OCI-LY3 (cell line): ENCODE measurements at regions not wholly inside any gene's neighbourhood (a gene's known extent, or its start where the extent isn't known, plus 50 kb on each side); places are given as distances from the start of the nearest gene placed in this dataset.

Experiments used
- H2AFZ ChIP-seq: fragments of 200-600, 300-600 bp; shearing (Covaris generic); 2 replicates; pipeline ENCODE4 v1.6.0; 2014; ENCODE audit warnings: antibody characterized with exemption, low read depth, low read length
- H3K27ac ChIP-seq: fragments of 200-600, 300-600 bp; sonication (generic); 2 replicates; pipeline ENCODE4 v1.5.1; 2014; ENCODE audit warnings: mild to moderate bottlenecking, low read length, moderate library complexity, mixed read lengths
- H3K27me3 ChIP-seq: fragments of 200-600, 300-600 bp; sonication (generic); 2 replicates; pipeline ENCODE4 v1.6.1; 2014; ENCODE audit warnings: low read depth, low read length, mixed read lengths
- H3K36me3 ChIP-seq: fragments of 200-600, 300-600 bp; sonication (generic); replicated peaks from 2 replicates; pipeline ENCODE3; 2014; ENCODE audit warnings: low read depth, low read length, mixed read lengths
- H3K4me1 ChIP-seq: fragments of 300-600, 200-600 bp; sonication (generic); 2 replicates; pipeline ENCODE4 v1.6.1; 2014; ENCODE audit warnings: low read length, mixed read lengths
- H3K4me2 ChIP-seq: fragments of 200-600, 300-600 bp; sonication (generic); 2 replicates; pipeline ENCODE4 v1.6.1; 2014; ENCODE audit warnings: low read length, mixed read lengths
- H3K4me3 ChIP-seq: fragments of 300-600, 200-600 bp; sonication (generic); 2 replicates; pipeline ENCODE4 v1.5.1; 2014; ENCODE audit warnings: antibody characterized with exemption, mild to moderate bottlenecking, low read length, moderate library complexity
- H3K79me2 ChIP-seq: fragments of 300-600, 200-600 bp; shearing (Covaris generic); 2 replicates; pipeline ENCODE4 v1.6.1; 2014; ENCODE audit warnings: mild to moderate bottlenecking, low read length, mixed read lengths
- H3K9ac ChIP-seq: fragments of 300-600, 200-600 bp; shearing (Covaris generic); 2 replicates; pipeline ENCODE4 v1.6.0; 2014; ENCODE audit warnings: mild to moderate bottlenecking, low read length, moderate library complexity
- H3K9me3 ChIP-seq: fragments of 200-600, 300-600 bp; shearing (Covaris generic); 2 replicates; pipeline ENCODE4 v1.6.1; 2014; ENCODE audit warnings: low read length, mixed read lengths; ENCODE audit not compliant: insufficient read depth
- H4K20me1 ChIP-seq: fragments of 200-600, 300-600 bp; sonication (generic); 2 replicates; pipeline ENCODE4 v1.6.1; 2016; ENCODE audit warnings: low read length, mixed read lengths; ENCODE audit not compliant: insufficient read depth
- EZH2phosphoT487 ChIP-seq: fragments of 200-600 bp; shearing (Covaris generic); IDR thresholded peaks from 2 replicates; pipeline ENCODE4 v1.6.1; 2018; ENCODE audit warnings: antibody characterized with exemption, mixed run types, low read depth
- TF ChIP-seq, protein P1 (sequence below): fragments of 200-600, 300-600 bp; sonication (generic); IDR thresholded peaks from 2 replicates; pipeline ENCODE4 v1.5.1; 2014; ENCODE audit warnings: antibody characterized with exemption, low read length, low read depth

DNA sequence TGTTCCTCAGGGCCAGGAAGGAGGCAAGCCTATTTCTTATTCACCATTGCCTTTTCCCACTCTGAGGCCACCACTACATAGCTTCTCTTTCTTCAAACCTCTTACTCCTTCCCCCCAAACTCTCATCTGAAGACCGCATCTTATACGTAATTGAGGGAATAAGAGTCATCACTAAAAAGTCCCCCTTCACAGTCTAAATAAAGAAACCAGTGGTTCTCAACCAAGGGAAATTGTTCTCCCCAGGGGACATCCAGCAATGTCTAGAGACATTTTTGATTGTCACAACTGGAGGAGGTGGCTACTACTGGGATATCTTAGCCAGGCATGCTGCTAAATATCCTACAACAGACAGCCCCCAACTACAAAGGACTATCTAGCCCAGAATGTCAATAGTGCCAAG, 327.6 kb upstream of the CNR1 start:
- Histone ChIP-seq H3K4me3 (peak overlapping the region; percentile 56), H3K4me2 (peak overlapping the region; percentile 85), H4K20me1 (no peaks in the 10 kb centered on the region), H2AFZ (no peak overlapping the region), H3K27ac (peak overlapping the region; percentile 69), H3K27me3 (no peaks in the 10 kb centered on the region), H3K9me3 (peaks cover 3% of the 10 kb centered on the region; the same call in 1 of the 2 replicates), H3K9ac (peak overlapping the region; percentile 30; the same call in 1 of the 2 replicates), H3K36me3 (peaks cover 3% of the 10 kb centered on the region), H3K4me1 (peaks cover 42% of the 10 kb centered on the region), H3K79me2 (no peaks in the 10 kb centered on the region)
- TF ChIP-seq, protein P1, sequence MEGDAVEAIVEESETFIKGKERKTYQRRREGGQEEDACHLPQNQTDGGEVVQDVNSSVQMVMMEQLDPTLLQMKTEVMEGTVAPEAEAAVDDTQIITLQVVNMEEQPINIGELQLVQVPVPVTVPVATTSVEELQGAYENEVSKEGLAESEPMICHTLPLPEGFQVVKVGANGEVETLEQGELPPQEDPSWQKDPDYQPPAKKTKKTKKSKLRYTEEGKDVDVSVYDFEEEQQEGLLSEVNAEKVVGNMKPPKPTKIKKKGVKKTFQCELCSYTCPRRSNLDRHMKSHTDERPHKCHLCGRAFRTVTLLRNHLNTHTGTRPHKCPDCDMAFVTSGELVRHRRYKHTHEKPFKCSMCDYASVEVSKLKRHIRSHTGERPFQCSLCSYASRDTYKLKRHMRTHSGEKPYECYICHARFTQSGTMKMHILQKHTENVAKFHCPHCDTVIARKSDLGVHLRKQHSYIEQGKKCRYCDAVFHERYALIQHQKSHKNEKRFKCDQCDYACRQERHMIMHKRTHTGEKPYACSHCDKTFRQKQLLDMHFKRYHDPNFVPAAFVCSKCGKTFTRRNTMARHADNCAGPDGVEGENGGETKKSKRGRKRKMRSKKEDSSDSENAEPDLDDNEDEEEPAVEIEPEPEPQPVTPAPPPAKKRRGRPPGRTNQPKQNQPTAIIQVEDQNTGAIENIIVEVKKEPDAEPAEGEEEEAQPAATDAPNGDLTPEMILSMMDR = no peak
- TF ChIP-seq EZH2phosphoT487 = no peak

DNA sequence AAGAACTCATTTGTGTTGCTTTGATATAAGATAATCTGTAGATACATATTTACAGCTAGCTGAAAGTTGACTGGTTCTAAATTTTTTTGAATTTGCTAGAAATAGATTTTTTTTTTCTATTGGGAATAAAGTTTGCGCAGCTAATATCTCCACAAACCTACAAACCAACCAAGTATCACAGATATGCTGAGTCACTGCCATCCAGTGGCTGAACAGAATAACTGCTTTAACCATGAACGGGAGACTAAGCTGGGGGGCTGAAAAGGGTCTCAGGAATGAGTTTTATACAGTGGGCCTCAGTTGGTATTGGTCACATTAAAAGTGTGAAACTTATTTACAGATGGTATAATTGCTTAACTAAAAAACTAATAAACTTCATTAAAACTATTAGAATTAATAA, 326.7 kb upstream of the CNR1 start:
- Histone ChIP-seq H3K4me3 (no peak overlapping the region), H3K79me2 (no peaks in the 10 kb centered on the region), H3K4me2 (peak overlapping the region; percentile 85), H3K9ac (no peak overlapping the region), H2AFZ (no peak overlapping the region), H3K9me3 (no peaks in the 10 kb centered on the region), H3K27me3 (no peaks in the 10 kb centered on the region), H3K36me3 (no peaks in the 10 kb centered on the region), H3K27ac (no peak overlapping the region), H4K20me1 (no peaks in the 10 kb centered on the region), H3K4me1 (peaks cover 42% of the 10 kb centered on the region)
- TF ChIP-seq, protein P1 = peak; percentile 72
- TF ChIP-seq EZH2phosphoT487 = no peak

DNA sequence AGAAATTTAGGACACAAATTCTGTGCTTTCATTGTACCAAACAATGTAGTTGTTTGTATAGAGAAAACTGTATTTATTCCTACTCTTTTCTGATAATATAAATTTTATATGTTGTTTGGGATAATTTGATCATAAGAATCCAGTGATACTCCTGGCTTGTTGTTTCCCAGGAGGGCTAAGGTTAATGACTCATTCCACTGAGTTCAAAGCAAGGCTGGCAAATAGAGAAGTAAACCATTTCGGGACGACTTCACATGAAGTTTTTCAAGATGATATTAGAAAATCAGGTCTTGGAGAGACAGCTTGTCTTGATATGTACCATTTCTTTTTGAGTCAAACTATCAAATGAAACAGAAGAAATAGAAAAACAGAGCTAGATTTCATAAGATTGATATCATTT, 326.1 kb upstream of the CNR1 start:
- H4K20me1 ChIP-seq = no peaks in the 10 kb centered on the region
- TF ChIP-seq EZH2phosphoT487 = no peak
- TF ChIP-seq, protein P1 = no peak
- peak overlapping the region; percentile 25 for H3K4me2 ChIP-seq
- H3K4me1 ChIP-seq = peaks cover 42% of the 10 kb centered on the region
- no peak overlapping the region for H3K27ac ChIP-seq
- no peak overlapping the region for H3K4me3 ChIP-seq
- no peaks in the 10 kb centered on the region for H3K79me2 ChIP-seq
- H3K9ac ChIP-seq = no peak overlapping the region
- no peaks in the 10 kb centered on the region for H3K36me3 ChIP-seq
- H3K9me3 ChIP-seq = no peaks in the 10 kb centered on the region
- H2AFZ ChIP-seq = no peak overlapping the region
- no peaks in the 10 kb centered on the region for H3K27me3 ChIP-seq

DNA sequence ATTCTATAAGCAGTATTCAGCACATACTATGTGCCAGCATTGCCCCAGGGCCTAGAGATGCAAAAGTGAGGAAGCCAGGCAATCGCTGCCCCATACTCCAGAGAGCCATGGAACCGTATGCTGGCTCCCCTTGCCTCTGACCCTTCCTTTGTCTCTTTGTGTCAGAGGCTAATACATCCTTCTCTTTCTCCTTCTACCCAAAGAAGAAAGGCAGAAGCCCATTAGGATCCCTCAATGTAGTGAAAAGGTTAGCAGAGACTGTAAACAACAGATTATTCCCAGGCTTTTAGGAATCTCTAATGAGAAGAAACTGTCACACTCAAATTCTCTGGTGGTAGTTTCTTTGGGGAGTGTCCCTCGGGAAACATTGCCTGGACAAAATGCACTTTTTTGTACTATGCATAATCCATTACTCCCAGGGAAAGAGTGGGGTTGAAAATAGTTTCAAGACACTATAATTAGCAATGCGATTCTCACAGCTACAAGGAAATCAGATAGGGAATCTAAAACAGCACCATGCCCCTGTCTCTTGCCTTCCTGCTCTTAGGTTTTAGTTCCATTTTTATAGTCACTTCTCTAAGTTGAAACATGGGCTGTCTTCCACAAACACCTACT, 325.2 kb upstream of the CNR1 start:
- Histone ChIP-seq H3K4me3 (no peak overlapping the region), H3K9ac (no peak overlapping the region), H3K27me3 (no peaks in the 10 kb centered on the region), H3K79me2 (no peaks in the 10 kb centered on the region), H3K4me2 (no peak overlapping the region), H3K4me1 (peaks cover 42% of the 10 kb centered on the region), H4K20me1 (no peaks in the 10 kb centered on the region), H3K27ac (no peak overlapping the region), H3K9me3 (no peaks in the 10 kb centered on the region), H3K36me3 (no peaks in the 10 kb centered on the region), H2AFZ (no peak overlapping the region)
- TF ChIP-seq EZH2phosphoT487 = no peak
- TF ChIP-seq, protein P1 = no peak
